Ovary (tissue), 3 donors: ENCODE measurements at regions not wholly inside any gene's neighbourhood (a gene's known extent, or its start where the extent isn't known, plus 50 kb on each side); places are given as distances from the start of the nearest gene placed in this dataset.

ENCODE experiments used
- CTCF ChIP-seq, 3 donors: fragments of 450-650 bp in 2 of 3; fragments of 200-600 bp in 1 of 3; IDR thresholded peaks; one replicate each; pipeline versions ENCODE4 v1.5.1 to v1.8.0; 2016 to 2022; ENCODE audit warnings: antibody characterized with exemption in 3 of 3, mild to moderate bottlenecking in 1 of 3
- EP300 ChIP-seq: sonication (generic); formaldehyde crosslinking; IDR thresholded peaks from one replicate; pipeline ENCODE4 v1.6.1; 2017; ENCODE audit warnings: antibody characterized with exemption
- POLR2A ChIP-seq: fragments of 450-650 bp; IDR thresholded peaks from one replicate; pipeline ENCODE4 v1.6.1; 2017; ENCODE audit warnings: antibody characterized with exemption, mild to moderate bottlenecking, moderate library complexity
- donor health status: DM: no; HTN: no; CAD: no.

- TF ChIP-seq CTCF (IDR thresholded peaks at IDR 0.05) (no peak), POLR2A (no peak), EP300 (no peak)
Measured at GRCh38 chr3:181618260-181618659, 93.5 kb upstream of the SOX2 start.
